Testis (tissue), 2 donors: ENCODE measurements at regions not wholly inside any gene's neighbourhood (a gene's known extent, or its start where the extent isn't known, plus 50 kb on each side); places are given as distances from the start of the nearest gene placed in this dataset.

Experiments used
- CTCF ChIP-seq, 3 experiments: fragments of 450-650 bp in 2 of 3; fragments of 200-600 bp in 1 of 3; sonication (generic) in 1 of 3; IDR thresholded peaks; one replicate each; pipeline ENCODE4 v1.5.1; 2016 to 2019; ENCODE audit warnings: antibody characterized with exemption in 3 of 3, mild to moderate bottlenecking in 2 of 3, moderate library complexity in 1 of 3
- POLR2A ChIP-seq: fragments of 450-650 bp; IDR thresholded peaks from one replicate; pipeline ENCODE4 v1.6.1; 2017; ENCODE audit warnings: antibody characterized with exemption, mild to moderate bottlenecking, moderate library complexity

GRCh38 chr10:52514481-52514880, 200.4 kb downstream of the DKK1 start:
- TF ChIP-seq CTCF (IDR thresholded peaks at IDR 0.05) (no peak), POLR2A (no peak)
